HG03060 (cell line): ENCODE measurements at regions not wholly inside any gene's neighbourhood (a gene's known extent, or its start where the extent isn't known, plus 50 kb on each side); places are given as distances from the start of the nearest gene placed in this dataset.

Source experiments
- ATAC-seq: cut with Tn5 transposase; IDR thresholded peaks from one replicate; pipeline ENCODE4 v1.9.1; 2021; ENCODE audit warnings: low read depth, moderate number of reproducible peaks; ENCODE audit not compliant: unreplicated experiment

DNA sequence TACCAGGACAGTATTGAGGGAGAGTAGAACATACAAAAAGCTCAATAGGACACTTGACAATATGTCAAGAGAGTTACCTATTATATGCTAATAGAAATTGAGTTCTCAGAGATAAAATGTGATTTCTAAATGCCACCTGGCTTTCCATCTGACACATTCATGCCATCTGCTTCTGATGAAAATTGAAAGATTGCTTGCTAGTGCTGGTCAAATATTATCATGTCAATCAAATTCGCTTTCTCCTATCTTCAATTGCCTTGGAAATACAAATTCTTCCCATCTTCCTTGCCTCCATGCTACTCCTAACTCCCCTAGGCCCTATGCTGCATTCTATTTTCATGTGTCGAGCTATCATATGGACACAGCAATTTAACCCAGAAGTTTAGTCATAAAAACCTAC is 1076.9 kb downstream of the ARAP2 start:
- ATAC-seq, result no peak

DNA sequence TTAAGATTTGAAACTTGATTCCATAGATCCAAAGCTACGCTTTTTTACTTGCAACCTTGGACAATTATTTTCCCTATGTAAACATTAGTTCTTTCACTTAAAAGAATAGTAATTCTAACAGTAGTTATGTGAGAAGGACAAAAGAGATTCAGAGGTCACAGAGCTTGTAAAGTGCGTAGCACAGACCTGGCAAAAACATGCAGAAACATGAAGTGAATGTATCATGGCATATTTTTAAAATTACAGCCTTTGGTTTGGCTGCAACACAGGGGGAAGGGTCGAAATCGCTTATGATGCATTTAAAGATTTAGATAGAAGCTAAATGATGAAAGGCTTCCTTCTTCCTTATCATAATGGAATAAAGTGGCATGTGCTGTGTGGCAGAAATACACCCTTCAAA is 1068.8 kb downstream of the ARAP2 start:
- no peak for ATAC-seq

DNA sequence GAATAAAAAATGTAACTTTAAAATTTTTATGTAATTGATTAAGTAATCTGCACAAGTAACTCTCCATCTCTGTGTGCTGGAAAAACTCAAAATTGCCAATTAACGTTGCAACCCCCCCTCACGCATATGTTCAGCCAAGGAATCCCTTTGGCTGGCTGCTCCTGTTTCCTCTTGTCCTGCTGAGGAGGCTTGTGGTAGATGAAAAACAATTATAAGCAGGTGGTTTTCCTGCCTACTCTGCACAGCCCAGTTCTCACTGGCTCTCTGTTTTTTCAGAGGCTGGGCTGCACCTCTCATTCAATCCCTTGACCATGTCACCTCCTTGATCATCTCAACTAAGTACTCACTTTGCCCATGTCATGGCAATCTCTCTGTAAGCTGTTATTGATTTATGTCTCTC is 1068.4 kb downstream of the ARAP2 start:
- no peak for ATAC-seq

DNA sequence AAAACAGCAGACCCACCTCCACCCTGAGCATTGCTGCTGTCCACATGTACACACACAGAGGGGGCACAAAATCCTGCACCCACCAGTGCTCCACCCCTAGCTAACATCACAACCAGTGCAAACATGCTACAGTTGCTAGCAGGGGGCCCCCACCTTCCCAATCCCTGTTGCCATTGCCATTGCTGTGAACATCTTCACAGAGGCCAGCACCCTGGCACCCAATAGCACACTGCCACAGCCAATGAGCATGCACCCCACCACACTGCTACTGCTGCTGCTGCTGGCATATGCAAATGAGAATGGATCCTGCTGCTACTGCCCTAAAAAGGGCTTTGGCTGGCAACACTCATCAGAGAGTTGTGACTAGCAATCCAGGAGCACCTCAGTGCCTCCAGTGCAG is 1061.9 kb downstream of the ARAP2 start:
- no peak for ATAC-seq

DNA sequence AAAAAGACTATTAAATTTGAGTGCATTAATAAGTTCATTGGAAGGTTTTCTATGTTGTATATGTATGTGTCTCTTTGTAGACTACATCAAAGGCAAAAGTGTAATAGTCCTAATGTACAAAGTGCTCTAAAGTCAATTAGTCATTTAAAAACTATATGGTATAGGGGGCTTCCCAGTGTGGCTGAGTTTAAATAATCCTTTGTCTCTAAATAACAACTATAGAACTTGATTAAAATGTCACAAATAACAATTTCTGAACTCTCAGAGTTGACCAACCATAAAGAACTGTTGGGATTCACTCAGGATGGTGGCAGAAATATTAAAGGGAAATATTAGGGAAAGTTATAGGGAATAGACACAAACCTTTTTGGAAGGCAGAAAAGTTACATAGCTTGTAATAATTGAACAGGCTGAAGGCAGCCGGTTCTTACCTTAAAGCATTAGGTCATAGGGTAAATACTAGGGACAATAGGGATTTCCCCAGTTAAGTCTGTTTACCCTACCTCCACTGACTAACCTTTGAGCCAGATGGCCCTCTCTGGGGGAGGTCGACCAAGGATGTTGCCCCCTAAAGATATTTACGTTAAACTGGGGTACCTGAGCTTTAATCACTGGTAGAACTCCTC is 1054.2 kb downstream of the ARAP2 start:
- no peak for ATAC-seq

DNA sequence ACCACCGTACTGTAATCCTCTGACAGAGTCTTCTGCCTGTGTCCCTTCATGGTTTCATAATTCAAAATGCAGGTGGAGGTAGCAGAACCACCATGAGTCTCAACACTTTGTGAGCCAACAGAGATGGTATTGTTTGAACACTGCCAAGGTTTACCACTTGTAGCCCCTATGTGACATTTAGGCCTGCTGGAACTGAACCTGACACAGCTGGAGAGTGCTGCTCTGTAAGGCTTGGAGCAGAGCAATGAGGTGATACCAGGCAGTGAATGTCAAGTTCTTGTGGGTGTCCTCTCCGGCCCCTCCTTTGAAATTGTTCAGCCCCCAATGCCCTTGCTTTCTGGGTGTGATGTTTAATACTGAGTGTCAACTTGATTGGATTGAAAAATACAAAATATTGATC is 1042.9 kb downstream of the ARAP2 start:
- ATAC-seq, result no peak

DNA sequence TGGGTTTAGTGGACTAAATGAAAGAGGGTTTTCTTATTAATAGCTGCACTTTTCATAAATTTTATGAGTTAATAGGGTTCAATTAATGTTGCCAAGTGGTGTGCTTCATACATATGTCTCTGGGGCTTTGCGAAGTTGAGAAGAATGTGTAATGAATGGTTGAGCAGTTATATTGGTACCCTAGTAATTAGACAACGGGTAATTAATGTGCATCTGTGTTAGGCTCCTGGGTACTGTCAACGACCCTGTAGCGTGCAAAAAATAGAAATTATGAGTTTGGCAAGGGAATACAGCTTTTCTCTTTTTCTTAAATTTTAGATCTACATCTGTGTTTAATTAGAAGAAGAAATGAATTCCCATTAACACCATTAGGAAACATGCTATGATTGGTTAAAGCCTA is 1027.7 kb downstream of the ARAP2 start:
- no peak for ATAC-seq

DNA sequence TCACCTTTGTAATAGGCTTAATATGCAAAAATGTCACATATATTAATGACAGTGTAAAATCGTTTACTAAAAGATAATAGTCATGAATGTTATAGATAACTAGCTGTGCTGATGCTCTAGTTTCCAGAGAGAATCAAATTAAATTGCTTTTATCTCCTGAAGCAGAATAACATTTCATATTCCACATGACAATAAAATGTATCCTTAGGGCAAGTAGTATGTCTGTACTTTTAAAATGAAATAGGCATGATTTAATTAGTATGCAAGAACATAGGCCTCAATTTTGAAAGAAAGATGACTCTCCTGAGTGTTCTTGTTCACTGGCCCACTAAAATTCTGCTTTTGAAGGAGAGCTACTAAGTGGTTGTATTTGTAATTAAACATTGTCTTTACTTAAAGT is 1027.0 kb downstream of the ARAP2 start:
- no peak for ATAC-seq

DNA sequence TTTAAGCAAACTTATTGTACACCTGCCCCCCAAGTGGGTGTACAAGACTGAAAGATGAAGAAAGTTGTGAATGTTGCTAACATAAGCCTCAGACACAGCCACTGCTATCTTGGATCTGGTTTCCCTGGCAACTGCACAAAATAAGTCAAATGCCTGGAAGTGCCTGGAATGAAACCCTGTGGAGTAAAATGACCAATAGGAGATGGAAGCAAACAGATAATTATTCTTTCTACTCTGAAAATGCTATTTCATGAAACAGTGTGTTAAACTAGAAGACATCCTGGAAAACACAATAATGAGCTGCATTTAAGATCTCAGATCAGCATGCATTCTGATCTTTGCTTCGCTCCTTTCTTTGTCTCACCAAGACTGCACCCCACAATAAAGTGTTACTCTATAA is 1016.0 kb downstream of the ARAP2 start:
- ATAC-seq, result no peak

DNA sequence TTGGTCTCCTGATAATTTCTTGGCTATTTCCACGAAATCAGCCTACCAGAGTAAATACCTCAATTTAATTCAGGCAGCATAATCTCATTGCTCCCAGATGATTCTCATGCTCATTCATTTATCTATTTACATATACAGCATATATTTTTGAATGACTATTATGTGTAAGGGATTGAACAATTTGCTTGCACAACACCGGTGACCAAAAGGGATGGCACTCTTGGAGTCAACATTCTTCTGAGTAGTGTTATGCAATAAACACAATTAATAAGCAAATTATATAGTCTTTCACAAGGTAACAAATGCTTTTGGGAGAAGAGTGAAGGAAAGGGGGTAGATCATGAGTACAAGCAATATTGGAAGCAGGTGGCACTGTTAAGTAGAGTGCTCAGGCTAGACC is 1015.3 kb downstream of the ARAP2 start:
- no peak for ATAC-seq

DNA sequence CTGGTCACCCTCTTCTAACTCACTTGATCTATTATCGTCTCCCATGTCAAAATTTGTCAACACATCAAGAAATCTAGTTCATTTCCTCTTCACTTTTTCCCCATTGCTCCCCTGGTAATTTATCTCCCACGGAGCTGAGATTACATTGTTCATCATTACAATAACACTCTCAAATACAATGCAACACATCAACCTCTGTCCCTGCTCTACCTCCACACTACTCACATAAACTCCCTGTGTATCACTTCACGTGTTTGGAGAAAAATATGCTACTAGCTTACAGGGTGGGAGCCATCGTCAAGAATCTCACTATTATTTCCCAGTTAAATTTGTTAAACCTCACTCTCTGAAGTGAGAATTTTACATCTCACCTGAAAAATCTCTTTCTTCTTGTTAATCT is 1006.4 kb downstream of the ARAP2 start:
- ATAC-seq, result no peak

DNA sequence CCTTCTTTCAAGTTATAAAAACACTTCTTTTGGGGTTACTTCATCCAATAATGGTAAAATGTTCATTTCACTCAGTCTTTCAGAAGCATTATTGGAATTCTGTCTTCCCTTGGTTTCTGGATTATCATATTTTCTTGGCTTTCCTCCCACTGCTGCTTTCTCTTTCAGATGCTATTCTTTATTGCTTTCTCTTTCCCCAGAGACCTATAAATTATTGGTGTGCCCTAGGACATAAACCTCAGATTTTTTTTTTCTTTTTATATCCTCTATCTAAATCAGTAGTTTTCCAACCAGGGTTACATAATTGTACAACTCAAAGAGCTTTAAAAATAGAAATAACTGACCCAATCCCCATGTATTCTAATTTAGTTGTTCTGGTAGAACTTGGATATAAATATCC is 1005.5 kb downstream of the ARAP2 start:
- ATAC-seq, result no peak

DNA sequence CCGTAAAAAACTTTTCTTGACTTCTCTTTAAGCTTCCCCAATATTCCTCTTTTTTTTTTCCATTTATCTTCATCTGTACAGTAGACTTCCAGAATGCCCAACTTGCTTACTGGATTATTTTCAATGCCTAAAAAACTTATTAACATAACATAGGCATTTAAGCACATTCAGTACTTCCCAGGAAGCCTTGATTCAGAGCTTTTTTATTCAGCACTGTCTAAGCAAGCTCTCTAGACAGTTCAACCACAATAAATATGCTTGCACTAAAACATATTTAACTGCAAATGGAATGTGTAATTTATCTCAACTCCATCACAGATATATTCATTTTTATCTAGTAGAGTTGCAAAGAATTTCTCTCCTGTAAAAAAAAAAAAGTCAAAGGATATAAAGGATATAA is 997.8 kb downstream of the ARAP2 start:
- no peak for ATAC-seq

DNA sequence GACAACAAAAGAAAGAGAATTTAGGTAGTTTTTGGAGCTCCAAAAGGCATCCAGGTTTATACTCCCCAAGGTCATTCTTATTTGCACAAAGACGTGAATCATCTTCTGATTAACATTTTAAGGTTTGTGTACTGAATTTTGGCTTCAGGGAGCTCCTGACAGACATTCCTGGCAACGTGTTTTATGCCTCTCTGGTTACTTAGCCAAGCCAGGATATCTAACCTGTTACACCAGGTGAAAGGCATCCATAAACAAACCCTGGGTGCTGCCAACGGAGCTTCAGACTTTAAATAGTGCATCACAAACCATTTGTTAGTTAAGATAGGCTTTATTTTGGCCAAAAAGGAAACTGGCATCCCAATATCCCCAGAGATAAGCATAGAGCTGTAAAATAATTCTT is 997.3 kb downstream of the ARAP2 start:
- no peak for ATAC-seq

DNA sequence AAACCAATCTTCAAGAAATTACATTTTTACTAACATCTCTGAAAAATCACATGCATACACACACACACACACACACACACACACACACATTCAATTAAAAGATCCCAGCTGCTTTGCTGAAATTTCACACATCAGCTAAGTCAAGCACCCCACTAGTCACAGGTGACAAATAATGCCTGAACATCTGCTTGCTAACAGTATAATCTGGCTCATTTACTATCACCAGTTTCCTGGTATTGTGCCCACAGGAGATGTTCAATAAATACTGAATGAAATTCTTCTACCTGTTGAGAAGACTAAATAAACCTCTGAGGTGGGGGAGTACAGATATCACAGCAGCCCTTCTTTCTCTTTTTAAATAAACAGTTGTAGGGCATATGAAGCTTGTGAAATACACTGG is 994.0 kb downstream of the ARAP2 start:
- no peak for ATAC-seq

DNA sequence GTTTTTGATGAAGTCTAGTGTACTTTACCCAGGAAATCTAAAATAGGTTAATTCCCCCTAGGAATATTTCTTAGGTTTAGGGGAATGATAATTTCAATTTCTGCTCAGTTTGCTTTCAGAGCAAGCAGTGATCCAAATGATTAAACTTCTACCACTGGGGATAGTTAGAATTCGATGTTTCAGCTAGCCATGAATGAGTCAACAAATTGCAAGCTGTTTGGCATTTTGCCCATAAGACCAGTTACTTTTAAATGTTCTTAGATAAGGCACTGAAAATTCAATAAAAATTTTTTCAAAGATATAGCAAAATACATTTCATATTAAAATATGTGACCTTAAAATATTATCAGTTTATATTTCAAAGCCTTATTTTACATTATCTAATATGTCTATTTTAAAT is 993.6 kb downstream of the ARAP2 start:
- no peak for ATAC-seq

DNA sequence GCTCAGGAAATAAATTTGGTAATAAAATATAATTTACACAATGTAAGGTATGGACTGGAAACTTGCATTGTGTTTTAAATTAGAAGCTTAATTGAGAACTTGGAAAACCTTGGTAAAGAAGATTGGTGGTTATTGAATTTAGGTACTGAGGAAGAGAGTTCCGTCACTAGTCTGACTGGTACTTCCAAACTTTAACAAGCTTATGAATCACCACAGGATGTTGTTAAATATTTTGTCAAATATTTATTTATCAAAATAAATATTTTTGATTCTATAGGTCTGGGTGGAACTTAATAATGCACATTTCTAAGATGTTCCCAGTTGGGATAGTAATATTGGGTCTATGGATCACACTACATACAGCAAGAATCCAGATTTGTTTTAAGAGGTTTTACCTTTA is 992.2 kb downstream of the ARAP2 start:
- no peak for ATAC-seq

DNA sequence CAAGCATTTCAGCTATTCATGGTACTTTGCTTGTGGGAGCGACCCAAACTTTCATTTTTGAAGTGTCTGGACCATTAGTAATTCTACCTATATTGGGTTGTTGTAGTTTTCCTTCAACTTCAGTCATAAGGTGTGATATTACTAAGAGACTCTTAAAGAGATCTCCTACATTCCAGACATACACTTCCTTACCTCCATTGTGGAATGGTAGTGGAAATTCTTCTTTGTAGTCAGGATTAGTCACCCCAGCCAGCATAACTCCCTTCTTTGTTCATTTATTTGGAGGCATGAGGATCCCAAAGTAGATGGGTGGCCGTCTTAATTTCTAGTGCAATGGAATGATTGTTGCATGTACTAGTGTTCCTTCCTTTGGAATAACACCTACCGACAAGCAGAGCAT is 991.4 kb downstream of the ARAP2 start:
- ATAC-seq, result no peak

DNA sequence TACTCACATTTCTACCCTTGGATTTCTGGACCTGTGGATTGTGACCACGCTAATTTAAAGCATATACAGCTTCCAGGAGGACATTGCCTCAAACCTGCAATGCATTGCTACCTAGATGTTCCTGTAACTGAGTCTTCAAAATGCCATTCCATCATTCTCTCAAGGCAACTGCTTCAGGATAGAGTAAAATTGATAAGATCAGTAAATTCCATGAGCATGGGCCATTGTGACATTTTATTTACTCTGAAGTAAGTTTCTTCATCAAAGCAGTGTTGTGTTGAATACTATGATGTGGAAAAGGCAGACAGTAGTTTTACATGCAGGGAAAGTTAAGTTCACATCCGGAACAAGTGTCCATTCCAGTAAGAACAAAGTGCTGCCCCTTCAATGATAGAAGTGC is 991.0 kb downstream of the ARAP2 start:
- no peak for ATAC-seq

DNA sequence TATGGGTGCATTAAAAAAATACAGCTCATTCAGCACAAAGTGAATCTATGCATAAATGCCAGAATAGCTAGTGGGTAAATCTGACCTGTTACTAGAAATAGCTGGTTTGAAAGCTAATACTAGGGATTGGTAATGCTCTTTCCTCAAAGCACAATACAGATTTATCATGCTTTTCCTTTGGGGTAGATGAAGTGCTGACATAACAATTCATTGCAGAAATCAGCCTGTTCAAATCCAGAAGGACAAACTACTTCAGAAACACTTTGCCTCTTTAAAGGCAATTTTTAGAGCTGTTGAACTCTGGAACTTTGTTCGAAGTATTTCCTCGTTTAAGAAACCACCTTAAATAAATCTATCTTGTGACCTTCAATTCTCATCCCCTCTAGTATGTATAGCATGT is 957.9 kb downstream of the ARAP2 start:
- no peak for ATAC-seq

DNA sequence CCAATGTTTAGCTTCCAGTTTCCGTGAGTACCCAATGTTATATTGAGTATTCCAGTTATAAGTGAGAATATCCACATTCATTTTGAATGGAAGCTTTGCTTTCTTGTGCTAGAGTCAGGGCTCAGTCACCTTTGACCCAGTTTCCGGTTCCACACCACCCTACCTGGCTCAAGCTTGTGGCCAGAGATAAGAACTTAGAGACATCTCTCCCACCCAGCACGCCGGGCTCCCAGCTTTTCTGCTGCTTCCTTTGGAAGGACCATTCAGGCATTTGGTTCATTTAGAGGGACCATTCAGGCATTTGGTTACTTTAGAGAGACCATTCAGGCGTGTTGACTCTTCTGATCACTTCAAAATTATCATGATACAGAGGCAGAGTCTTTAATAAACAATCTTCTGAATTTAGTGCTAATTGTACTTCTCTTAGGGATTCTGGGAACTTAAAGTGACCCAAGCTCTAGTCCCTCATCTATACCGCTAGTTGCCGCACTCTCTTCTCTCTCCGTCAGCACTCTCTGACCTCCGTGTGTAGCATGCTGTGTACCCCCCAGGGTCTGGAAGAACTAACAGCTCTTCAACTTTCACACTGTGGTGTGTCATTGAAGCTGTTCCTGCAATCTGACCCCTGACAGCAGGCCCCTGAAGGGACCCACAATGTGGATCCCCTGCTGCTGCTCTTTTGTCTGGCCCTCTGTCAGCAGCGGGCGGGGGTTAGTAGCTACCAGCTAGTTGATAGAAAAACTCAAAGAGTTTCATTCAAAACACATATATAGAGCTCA is 943.1 kb downstream of the ARAP2 start:
- ATAC-seq, result no peak

DNA sequence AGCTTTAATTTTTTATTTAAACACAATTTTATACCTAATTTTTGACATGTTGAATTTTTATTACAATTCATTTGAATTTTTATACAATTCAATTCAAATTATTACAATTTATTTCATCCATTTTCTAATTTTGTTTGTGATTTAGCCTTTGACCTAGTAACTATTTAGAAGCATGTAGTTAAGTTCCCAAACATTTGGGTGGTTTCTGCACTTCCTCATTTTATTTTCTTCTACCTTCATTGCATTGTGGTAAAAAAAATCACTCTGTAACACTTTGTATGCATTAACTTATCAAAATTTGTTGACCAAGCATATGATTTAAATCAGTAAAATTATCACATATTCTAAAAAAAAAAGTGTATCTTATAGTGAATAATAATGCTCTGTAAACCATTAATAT is 928.9 kb downstream of the ARAP2 start:
- ATAC-seq, result no peak
